HFFc6 (cell line): ENCODE measurements at regions not wholly inside any gene's neighbourhood (a gene's known extent, or its start where the extent isn't known, plus 50 kb on each side); places are given as distances from the start of the nearest gene placed in this dataset.

Source experiments
- DNase-seq: peaks from one replicate; pipeline ENCODE4 v3.0.0-alpha.2; 2018
- H3K27ac Mint-ChIP-seq: 2 replicates; pipeline ENCODE4 v1.8.0; 2020; ENCODE audit warnings: mild to moderate bottlenecking, mixed read lengths
- H3K27me3 Mint-ChIP-seq: 2 replicates; pipeline ENCODE4 v1.8.0; 2021; ENCODE audit warnings: mild to moderate bottlenecking, moderate library complexity, mixed read lengths; ENCODE audit not compliant: insufficient read depth
- H3K36me3 Mint-ChIP-seq: 2 replicates; pipeline ENCODE4 v1.8.0; 2021; ENCODE audit warnings: low read depth, mixed read lengths
- H3K4me1 Mint-ChIP-seq: 2 replicates; pipeline ENCODE4 v1.8.0; 2020; ENCODE audit warnings: low read depth, mixed read lengths
- H3K4me3 Mint-ChIP-seq: 2 replicates; pipeline ENCODE4 v1.8.0; 2020; ENCODE audit warnings: mild to moderate bottlenecking, moderate library complexity, mixed read lengths
- H3K9me3 Mint-ChIP-seq: 2 replicates; pipeline ENCODE4 v1.8.0; 2020; ENCODE audit warnings: mild to moderate bottlenecking, mixed read lengths
- TF ChIP-seq, protein P1 (sequence below): fragments of 200-600 bp; sonication (generic); IDR thresholded peaks from 2 replicates; pipeline ENCODE4 v1.5.0; 2021; ENCODE audit warnings: antibody characterized with exemption, mild to moderate bottlenecking

DNA sequence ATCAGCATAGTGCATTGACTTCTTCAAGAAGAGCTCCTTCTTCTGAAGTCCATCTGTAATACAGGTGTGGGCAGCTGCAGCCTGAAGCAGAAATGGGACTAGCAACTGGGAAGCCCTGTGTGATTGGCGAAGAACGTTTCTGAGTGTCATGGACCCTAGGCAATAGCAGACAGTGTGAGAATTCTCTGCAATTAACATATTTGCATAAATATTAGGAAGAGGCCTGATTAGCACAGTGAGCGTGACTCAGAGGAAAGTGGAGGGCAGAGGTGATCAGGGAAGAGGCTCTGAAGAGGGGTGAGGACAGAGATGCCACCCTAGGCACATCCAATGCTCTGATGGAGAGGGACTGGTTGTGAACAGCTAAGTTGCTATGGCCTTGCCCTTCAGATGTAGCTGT lies 171.2 kb upstream of the ZBED5 start:
- no peak overlapping the region for H3K27ac Mint-ChIP-seq
- no peaks in the 10 kb centered on the region for H3K9me3 Mint-ChIP-seq
- no peak overlapping the region for H3K4me3 Mint-ChIP-seq
- H3K4me1 Mint-ChIP-seq = peaks cover 23% of the 10 kb centered on the region
- TF ChIP-seq, protein P1, sequence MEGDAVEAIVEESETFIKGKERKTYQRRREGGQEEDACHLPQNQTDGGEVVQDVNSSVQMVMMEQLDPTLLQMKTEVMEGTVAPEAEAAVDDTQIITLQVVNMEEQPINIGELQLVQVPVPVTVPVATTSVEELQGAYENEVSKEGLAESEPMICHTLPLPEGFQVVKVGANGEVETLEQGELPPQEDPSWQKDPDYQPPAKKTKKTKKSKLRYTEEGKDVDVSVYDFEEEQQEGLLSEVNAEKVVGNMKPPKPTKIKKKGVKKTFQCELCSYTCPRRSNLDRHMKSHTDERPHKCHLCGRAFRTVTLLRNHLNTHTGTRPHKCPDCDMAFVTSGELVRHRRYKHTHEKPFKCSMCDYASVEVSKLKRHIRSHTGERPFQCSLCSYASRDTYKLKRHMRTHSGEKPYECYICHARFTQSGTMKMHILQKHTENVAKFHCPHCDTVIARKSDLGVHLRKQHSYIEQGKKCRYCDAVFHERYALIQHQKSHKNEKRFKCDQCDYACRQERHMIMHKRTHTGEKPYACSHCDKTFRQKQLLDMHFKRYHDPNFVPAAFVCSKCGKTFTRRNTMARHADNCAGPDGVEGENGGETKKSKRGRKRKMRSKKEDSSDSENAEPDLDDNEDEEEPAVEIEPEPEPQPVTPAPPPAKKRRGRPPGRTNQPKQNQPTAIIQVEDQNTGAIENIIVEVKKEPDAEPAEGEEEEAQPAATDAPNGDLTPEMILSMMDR = no peak
- no peak for DNase-seq
- H3K36me3 Mint-ChIP-seq = no peaks in the 10 kb centered on the region
- peaks cover 16% of the 10 kb centered on the region for H3K27me3 Mint-ChIP-seq

DNA sequence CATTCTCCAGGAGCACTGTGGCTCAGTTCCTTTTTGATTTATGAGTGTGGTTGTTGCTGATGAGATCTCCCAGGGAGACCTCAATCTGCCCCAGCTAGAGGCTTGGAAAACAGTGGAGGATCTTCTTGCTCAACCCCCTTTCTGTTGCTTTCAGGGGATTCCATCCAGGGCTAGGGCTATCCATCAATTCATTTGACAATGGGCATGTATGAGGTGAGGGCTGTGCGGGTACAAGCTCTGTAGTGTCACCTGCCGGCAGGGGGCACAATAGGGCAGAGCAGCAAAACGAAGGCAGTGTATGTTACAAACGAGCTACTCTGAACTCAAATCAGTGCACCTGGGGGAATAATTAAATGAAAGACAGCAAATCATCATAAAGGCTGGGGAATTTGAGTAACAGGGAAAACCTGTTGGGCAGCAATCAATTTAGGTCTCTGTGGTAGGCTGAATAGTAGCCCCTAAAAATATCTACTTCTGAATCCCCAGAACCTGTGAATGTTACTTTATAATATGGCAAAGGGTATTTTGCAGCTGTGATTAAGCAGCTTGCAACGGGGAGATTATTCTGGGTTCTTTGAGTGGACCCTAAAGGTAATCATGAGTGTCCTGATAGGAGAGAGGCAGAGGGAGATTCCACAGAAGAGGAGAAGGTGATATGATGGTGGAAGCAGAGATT lies 170.3 kb upstream of the ZBED5 start:
- H3K36me3 Mint-ChIP-seq = no peaks in the 10 kb centered on the region
- H3K4me1 Mint-ChIP-seq = peaks cover 23% of the 10 kb centered on the region
- H3K27ac Mint-ChIP-seq = peak overlapping the region; percentile 14; the same call in 1 of the 2 replicates
- peak; percentile 26 for DNase-seq
- no peaks in the 10 kb centered on the region for H3K9me3 Mint-ChIP-seq
- H3K27me3 Mint-ChIP-seq = peaks cover 16% of the 10 kb centered on the region
- H3K4me3 Mint-ChIP-seq = no peak overlapping the region
- TF ChIP-seq, protein P1 = peak; percentile 84

DNA sequence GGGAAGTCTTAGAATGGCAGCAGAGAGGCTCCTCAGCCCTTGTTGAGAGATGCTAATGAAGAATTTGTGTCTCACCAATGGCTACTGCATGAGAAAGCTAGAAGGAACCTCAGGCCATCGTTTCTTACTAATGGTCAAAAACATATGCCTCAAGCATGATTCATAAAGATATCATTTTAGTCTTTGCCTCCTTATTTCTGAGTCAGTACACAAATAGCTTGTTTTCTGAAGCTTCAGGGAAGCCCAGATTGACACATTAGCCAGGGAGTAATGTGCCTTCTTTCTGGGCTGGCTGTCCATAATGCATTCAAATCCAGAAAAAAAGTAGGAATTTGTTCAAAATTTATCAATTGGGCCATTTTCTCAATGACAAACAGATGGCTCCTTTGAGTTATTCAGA lies 169.4 kb upstream of the ZBED5 start:
- TF ChIP-seq, protein P1 = no peak
- peak; percentile 88 for DNase-seq
- Mint-ChIP-seq H3K4me1 (peaks cover 23% of the 10 kb centered on the region), H3K27ac (peak overlapping the region; percentile 37; the same call in 1 of the 2 replicates), H3K9me3 (no peaks in the 10 kb centered on the region), H3K4me3 (no peak overlapping the region), H3K36me3 (no peaks in the 10 kb centered on the region), H3K27me3 (peaks cover 11% of the 10 kb centered on the region)

DNA sequence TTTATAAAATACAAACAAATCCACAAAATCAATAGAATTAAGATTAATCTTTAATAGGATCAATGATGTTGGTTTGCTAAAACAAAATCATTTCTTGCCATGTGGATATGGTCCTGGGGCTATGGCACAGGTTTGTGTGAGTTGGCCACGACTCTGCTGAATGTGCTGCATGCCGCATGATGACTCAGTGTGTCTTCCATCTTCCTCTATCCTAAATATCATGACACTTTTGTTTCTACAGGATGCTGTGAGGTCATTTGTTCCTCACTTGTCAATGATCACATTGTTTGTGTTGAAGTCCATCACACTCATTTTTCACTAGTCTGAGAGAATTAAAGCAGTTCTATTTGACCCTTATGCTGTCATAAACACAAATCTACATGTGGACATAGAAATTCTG lies 167.2 kb upstream of the ZBED5 start:
- TF ChIP-seq, protein P1 = no peak
- peaks cover under 1% of the 10 kb centered on the region; the same call in 1 of the 2 replicates for H3K27me3 Mint-ChIP-seq
- H3K4me3 Mint-ChIP-seq = no peak overlapping the region
- no peaks in the 10 kb centered on the region for H3K36me3 Mint-ChIP-seq
- H3K9me3 Mint-ChIP-seq = no peaks in the 10 kb centered on the region
- H3K27ac Mint-ChIP-seq = no peak overlapping the region
- H3K4me1 Mint-ChIP-seq = peaks cover 31% of the 10 kb centered on the region
- no peak for DNase-seq

DNA sequence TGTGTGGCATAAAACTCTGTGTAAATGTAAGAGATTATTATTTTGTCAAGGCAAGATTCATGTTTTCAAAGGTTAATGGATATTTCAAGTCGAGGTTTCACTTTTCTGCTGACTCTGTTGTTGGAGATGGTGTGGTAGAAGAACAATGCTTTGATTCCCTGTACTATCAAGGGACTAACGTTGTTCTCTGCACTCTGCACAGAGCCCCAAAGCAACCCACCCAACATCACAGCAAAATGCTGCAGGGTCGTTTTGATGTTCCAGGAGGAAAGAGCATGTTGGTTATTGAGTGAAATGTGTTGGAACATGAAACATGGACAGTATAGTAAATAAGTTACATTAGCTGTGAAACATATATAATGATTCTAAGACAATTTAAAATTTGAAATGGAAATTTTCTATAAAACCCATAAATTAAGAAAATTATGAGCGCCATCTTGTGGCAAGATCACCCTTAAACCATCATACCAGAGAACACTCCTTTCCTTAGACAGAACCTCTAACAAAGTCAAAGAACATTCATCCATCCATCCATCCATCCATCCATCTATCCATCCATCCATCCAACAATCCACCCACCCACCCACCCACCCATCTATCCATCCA lies 164.4 kb upstream of the ZBED5 start:
- no peak for DNase-seq
- H3K27me3 Mint-ChIP-seq = peaks cover 4% of the 10 kb centered on the region; the same call in 1 of the 2 replicates
- no peak overlapping the region for H3K4me3 Mint-ChIP-seq
- H3K9me3 Mint-ChIP-seq = no peaks in the 10 kb centered on the region
- H3K27ac Mint-ChIP-seq = no peak overlapping the region
- H3K36me3 Mint-ChIP-seq = no peaks in the 10 kb centered on the region
- TF ChIP-seq, protein P1 = peak; percentile 79
- H3K4me1 Mint-ChIP-seq = peaks cover 20% of the 10 kb centered on the region
